Stimulated activated CD4-positive, alpha-beta T cell treated with anti-CD3 and anti-CD28 coated beads, TNF-alpha, amount 100 ng/mL, for 1 hour (primary cell): ENCODE measurements at regions not wholly inside any gene's neighbourhood (a gene's known extent, or its start where the extent isn't known, plus 50 kb on each side); places are given as distances from the start of the nearest gene placed in this dataset.
"Not testable (repeated sequence)": the region's sequence is repeated elsewhere in the genome, so short reads cannot be mapped to it uniquely, and the experiment has no call there.

Experiments
- DNase-seq, 3 donors: peaks; one replicate each; pipeline ENCODE4 v3.0.0-alpha.2; 2020; ENCODE audit warnings: low read depth in 3 of 3, low spot score in 1 of 3

DNA sequence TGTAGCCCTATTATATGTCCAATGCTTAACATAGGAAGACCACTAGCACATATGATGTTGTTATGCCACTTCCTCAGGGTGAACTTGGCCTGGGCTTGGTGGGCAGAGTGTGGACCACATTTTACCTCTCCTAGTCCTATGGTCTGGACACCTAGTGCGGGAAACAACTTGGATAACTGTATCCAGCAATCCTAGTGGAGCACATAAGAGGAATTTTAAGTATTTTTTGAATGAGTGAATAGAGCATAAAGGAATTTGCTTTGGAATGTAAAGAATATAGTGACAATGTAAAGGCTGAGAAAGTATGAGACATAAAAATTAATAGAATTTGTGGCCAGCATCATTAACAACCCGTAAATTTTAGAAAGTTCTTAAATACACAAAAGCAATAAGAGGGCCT is 528.9 kb downstream of the IGSF11 start:
- no peak for DNase-seq

DNA sequence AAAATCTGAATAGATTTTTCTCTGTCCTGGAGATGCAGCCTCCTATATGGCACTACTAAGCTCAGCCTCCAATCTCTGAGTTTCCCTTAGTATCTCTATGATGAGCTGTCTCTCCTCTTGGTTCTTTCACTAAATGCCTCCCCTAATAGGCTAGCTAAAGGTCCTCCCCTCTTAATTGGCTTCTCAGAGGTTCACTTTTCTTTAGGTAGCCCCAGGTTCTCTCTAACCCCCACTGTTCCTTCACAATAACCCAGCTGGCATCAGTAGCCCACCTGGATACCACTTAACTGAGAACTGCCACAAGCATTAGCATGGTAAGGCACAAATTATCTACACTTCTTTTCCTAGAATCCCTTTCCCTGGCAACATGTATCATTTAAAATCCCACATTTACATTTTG is 523.2 kb downstream of the IGSF11 start:
- DNase-seq: no peak

DNA sequence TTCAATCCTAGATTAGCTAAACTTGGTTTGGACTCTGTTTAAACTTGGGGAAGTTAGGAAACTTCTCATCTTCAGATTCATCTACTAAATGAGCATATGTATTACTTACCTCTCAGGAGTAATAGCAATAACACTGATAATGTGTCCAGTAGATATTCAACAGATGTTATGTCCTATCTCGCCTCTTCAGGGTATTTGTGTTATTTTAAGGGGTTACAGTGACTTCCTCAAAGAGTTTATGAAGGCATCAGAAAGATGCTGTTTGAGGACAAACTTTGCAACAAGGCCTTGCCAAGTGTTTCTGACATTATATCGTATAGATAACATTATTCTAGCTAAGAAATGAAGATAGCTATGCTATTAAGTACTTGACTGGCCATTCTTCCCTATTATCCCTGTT is 522.3 kb downstream of the IGSF11 start:
- DNase-seq: no peak

DNA sequence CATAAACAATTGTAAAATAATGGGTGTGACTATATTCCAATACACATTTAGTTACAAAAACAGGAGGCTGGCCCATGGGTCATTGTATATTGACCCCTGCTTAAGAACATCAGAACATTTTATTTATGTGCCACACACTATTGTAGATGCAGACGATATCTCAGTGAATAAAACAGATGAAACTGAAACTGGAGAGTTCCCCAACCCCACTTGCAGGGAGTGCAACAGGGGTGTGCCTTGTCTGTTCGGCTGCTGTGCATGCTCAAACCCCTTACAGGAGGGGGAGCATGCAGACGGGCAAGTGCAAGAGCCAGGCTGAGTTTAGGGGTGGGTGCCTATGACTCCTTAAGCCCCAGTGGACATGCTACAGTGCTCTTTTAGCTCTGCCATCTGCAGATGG is 509.6 kb downstream of the IGSF11 start:
- DNase-seq: no peak

DNA sequence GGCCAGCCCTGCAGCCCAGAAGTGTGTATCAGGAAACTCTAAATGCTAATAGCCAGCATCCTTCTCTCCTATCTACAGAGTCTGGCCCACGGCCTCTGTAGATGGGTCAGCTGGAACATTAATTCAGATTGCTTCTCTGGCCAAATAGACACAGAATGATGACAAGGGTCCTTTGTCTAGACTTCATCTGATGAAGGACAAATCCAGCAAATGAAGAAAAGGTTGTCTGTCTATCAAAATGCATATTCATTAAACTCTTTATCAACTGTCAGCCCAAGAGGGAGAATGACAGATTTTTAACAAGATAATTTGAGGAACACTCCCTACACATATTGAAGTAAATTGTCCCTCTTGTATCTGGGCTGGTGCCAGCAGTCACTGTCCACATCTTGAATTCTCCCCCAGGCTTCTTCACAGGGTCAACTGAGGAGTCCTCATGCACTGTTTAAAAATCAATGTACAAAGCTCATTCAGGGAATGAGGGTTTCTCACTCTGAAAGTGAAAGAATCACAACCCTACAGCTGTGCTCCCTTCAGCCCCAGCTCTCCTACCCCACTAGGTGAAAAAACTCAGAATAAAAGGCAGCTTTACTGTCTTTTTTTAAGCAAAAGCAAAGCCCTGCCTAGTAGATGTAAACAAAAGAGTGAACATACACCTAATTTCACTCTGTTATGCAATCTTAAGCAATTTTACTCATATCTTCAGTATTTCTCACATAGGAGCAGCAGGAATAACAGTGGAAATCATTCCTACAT is 507.7 kb downstream of the IGSF11 start:
- no peak for DNase-seq

DNA sequence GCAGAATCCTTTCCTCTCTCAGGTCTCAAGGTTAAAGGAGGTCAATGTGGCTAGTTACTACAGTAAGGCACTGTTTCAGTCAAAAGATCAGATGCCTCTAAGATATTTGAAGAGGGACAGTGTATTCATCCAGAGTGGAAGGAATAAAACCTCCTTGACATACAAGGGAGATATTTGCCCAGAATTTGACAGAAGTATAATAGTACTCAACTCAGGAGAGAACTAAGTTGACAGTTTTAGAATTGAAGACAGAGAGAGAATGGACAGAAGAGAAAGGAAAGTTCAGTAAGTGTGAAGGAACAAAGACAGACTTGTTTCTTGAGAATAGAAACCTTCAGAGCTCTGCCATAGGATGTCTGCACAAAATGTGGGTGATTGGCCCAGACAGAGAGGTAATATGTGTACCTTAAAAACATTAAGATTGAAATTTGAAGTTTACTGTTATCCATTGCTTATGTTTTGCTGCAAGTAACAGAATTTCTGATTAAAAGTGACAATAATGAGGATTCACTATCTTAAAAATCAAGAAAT is 507.1 kb downstream of the IGSF11 start:
- no peak for DNase-seq

DNA sequence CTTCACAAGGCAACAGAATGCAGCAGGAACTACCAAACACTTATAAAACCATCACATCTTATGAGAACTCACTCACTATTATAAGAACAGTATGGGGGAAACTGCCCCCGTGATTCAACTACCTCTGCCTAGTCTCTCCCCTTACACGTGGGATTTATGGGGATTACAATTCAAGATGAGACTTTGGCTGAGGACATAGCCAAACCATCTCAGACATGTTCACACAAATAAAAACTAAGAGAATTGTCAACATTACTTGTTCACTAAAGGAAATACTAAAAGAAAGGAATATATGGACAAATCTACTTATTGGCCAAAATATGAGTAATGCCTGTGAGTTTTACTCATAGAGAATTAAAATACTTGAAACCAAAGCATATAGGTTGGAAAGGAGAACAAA is 505.1 kb downstream of the IGSF11 start:
- DNase-seq: no peak

DNA sequence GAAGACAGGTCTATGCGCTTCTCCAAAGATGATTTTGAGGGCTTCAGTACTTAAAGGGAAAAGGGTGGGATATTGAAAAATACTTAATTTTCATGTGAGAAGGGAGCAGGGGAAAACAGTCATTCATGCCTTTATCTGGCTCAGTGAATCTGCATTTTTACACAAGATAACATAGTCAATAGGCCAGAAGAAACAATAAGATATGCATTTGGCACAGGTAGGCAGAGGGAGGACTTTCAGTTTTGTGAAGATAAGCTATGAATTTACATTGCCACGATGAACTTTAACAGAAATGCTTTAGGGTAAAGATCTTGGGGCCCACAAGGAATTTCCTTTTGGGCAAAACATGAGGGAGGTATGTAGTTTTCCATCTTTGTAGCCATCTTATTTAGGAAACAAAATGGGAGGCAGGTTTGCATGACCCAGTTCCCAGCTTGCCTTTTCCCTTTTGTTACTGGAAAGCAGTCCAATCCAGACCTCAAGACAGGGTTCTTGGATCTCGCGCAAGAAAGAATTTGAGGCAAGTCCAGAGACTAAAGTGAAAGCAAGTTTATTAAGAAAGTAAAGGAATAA is 504.2 kb downstream of the IGSF11 start:
- DNase-seq: no peak

DNA sequence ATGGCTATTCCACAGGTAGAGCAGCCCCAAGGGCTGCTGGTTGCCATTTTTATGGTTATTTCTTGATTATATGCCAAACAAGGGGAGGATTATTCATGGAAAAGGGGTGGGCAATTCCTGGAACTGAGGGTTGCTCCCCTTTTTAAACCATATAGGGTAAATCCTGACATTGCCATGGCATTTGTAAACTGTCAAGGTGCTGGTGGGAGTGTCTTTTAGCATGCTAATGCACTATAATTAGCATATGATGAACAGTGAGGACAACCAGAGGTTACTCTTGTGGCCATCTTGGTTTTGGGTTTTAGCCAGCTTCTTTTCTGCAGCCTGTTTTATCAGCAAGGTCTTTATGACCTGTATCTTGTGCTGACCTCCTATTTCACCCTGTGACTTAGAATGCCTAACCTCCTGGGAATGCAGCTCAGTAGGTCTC is 503.7 kb downstream of the IGSF11 start:
- DNase-seq: not testable (repeated sequence)

DNA sequence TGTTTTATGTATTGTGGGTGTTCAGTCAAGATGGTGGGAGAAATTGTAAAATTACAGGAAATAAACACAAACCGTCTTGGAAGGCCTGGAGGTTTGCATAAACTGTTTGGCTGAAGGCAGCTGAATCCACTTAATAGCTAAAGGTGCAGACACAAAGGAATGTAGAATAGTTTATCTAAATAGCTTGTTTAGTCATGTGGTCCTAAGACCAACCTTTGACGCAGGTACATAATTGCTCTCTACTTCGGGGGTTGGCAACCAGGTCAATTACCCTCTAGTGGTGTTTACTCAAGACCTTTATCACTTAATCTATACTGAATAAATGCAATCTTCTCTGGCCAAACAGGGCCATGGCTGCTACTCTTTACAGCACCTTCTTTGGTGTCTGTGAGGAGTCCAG is 502.8 kb downstream of the IGSF11 start:
- no peak for DNase-seq

DNA sequence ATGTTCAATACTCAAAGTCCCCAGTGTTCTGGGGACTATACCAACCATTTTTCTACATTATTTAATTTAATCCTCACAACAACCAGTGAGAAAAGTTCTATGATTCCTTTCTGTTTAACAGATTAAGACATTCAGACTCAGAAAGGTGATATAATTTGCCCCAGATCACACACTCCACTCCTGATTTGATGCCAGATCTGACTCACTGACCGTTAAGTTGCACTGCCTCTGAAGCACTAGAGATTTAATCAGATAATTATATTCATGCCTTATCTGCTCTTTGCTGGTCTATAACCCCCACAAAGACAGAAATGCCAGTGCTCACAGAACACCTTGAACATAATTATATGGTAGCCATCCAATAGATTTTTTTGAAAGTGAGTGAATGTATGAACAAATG is 501.0 kb downstream of the IGSF11 start:
- DNase-seq: no peak

DNA sequence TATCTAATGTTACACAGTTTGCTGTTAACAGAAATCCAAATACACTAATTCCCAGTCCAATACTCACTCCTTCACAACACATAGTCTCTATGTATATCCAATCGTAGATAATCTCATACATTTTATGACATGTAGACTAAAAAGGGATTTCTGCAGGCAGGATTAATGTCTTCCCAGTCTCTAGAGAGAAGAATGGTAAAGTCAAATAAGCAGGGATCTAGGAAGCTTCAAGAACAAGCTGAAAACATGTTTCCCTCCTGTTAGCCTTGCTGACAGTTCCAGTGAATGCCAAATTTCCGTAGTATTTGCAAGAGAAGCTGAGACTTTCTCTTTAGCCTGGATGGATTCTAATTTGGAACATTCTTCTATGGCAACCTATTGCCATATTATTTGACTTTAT is 500.1 kb downstream of the IGSF11 start:
- no peak for DNase-seq

DNA sequence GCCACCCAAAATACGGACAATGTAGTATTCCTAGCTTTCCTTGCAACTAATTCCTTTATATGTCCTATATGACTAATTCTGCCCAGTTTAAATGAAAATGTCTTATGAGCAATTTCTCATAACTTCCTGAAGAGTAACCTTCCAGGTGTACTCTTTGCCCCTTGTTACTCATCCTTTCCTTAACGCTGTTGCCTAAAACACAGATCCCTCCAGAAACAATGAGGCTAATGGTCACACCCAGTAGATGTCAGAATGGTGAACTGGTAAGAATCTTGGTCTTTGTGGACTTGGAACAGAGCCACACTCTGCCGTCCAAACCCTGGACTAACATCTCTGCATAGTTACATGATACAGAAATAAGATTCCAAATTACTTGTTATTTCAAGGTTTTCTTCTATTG is 497.9 kb downstream of the IGSF11 start:
- no peak for DNase-seq

DNA sequence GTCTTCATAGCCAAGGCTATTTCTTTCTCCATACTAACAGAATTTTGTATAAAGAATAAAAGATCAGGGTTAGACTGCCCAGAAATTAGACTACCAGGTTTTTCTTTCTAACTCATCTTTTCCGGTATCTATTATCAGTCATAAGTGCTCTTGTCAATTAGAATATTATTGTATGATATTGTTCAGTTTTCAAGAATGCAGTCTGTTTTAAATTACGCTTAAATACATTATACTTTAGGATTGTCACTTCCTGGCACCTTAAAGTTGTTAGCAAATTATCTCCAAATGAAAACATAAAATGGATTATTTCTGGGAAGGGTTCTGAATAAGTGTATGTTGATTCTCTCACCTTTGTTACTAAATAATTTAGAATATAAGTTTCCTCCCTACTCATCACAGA is 497.2 kb downstream of the IGSF11 start:
- DNase-seq: no peak

DNA sequence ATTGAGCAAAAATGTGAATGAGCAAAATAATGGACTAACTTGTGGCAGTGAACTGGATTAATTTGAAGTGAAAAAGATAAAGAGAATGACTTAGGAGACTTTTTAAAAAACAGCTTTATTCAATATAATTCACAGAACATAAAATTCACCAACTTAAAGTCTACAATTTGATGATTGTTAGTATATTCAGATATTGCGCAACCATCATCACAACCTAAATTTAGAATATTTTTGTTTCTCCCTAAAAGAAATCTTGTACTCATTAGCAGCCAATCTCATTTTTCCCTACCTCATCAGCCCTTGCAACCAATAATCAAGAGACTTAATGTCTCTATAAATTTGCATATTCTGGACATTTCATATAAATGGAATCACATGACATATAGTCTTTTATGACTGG is 496.5 kb downstream of the IGSF11 start:
- no peak for DNase-seq

DNA sequence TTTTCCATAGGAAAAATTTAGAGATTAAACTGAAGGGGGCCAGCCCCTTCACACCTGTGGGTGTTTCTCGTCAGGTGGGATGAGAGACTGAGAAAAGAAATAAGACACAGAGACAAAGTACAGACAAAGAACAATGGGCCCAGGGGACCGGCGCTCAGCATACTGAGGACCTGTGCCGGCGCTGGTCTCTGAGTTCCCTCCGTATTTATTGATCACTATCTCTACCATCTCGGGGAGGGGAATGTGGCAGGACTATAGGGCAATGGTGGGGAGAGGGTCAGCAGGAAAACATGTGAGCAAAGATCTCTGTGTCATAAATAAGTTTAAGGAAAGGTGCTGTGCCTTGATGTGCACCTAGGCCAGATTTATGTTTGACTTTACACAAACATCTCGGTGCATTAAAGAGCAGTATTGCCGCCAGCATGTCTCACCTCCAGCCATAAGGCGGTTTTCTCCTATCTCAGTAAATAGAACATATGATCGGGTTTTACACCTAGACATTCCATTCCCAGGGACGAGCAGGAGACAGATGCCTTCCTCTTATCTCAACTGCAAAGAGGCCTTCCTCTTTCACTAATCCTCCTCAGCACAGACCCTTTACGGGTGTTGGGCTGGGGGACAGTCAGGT is 494.7 kb downstream of the IGSF11 start:
- DNase-seq: not testable (repeated sequence)

DNA sequence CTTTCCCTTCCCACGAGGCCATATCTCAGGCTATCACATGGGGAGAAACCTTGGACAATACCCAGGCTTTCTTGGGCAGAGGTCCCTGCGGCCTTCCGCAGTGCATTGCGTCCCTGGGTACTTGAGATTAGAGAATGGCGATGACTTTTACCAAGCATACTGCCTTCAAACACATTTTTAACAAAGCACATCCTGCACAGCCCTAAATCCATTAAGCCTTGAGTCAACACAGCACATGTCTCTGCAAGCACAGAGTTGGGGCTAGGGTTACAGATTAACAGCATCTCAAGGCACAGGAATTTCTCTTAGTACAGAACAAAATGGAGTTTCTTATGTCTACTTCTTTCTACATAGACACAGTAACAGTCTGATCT is 494.2 kb downstream of the IGSF11 start:
- DNase-seq: not testable (repeated sequence)

DNA sequence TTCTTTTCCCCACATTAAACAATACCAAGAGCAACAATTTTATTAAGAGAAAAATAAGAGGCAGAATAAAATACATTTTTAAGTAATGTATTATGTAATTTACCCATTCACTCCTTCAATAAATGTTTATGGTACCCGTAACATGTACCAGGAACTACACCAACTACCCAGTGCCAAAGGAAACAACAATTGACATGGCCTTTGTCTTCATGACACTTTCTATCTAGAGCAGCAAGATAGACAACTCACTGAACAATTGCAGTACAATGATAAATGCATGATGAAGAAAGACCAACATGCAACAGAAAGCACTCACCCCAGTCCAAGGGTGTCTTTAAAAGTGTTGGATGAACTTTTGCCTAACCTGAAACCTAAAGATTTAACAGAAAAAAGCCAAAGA is 493.8 kb downstream of the IGSF11 start:
- no peak for DNase-seq

DNA sequence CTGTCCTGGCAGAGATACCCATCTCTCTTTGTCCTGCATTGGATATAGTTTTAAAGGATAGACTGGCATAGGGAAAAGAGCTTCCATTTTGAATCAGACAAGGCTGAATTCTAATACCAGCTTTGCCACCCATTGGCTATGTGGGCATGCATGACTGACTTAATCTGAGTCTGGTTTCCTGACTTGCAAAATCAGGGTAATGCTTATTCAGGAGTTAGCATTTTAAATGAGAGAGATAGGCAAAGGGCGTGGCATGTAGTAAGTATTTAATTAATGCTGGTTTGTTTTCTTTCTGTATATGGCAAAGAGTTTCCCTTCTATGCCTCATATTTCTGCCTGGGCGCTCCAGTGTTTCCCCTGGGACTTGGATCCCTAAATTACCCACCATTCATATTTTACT is 492.9 kb downstream of the IGSF11 start:
- no peak for DNase-seq

DNA sequence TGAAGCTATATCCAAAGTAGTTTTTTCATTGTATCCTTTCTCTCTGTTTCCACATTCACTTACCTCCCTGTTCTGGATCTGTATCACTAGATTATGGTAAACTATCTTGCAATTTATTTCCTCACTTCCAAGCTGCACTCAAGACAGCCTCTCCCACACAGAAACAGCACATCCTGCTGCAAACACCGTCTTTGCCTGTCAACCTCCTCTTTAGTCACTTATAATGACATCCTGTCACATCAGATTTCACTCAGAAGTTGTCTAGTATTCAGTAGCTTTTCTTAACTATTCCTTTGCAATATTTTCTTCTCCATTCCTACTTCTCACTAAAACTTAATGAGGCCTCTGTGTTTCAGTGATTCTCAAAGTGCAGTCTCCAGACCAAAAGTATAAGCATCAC is 490.8 kb downstream of the IGSF11 start:
- no peak for DNase-seq

DNA sequence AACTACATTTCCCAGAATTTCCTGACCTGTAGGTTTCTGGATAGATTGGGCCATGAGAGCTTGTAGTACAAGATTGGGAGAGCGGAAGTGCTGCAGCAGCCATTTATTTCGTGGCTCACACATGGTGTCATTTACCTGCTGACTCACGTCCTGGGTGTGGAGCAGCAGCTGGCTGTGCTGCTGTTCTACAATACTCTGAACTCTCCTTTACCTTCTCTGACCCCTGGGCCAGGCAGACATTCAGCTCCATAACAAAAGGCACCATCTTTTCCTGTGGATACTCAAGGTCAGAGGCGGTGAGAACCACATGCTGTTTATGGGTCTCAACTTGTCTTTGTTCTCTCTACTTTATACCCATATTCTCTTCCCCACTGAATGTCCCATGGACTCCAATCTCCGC is 490.2 kb downstream of the IGSF11 start:
- DNase-seq: no peak

DNA sequence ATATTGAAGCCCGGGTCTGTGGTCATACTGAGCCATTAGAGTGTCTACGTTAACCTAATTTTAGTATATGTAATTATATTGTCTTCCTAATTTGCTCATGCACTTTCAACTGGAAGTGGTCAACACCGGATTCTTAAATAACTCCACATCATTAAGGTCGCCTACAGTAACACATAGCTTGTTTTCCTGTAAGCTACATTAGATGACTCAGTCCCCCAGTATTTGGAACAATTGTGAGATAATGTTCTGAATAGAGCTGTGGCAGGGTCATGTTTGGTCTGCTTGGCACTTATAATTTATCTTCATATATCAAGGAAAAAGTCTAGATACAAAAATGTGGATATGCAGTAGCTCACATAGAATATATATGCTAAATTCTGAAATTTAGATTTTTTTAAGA is 486.2 kb downstream of the IGSF11 start:
- DNase-seq: no peak

DNA sequence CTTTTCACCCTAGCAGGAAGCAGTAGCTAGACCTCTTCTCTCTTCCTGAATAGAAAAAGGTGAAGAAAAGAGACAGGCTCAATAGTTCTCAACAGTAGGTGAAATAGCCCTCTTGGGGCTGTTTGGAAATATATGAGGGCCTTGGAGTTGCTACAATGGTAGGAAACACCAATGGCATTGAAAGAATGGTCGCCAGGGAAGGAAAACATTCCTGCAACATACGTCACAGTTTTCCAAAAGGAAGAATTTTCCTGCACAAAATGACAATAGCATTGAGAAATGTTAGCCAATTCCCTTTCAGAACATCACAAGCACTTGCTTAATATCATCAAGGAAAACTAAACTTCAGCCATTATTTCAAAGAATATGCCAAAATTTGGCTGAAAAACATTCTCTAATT is 484.5 kb downstream of the IGSF11 start:
- no peak for DNase-seq
